GM23338 (cell line): ENCODE measurements at regions not wholly inside any gene's neighbourhood (a gene's known extent, or its start where the extent isn't known, plus 50 kb on each side); places are given as distances from the start of the nearest gene placed in this dataset.

Experiments used
- CREB1 ChIP-seq: fragments of 250-450 bp; sonication (Bioruptor Pico); IDR thresholded peaks from 2 replicates; pipeline ENCODE4 v1.5.0; 2020; ENCODE audit warnings: low read depth, mild to moderate bottlenecking, moderate library complexity
- CTCF ChIP-seq, 2 experiments: fragments of 200-600 bp in 1 of 2; sonication (generic) in 1 of 2; conservative IDR thresholded peaks; 2 replicates each; pipeline versions ENCODE4 v1.5.1 to v1.6.1; 2016 to 2017; ENCODE audit warnings: antibody characterized with exemption in 2 of 2, low read depth in 2 of 2, mild to moderate bottlenecking in 2 of 2, moderate library complexity in 1 of 2
- ETS1 ChIP-seq: IDR thresholded peaks from 2 replicates; pipeline ENCODE4 v1.6.1; 2016; ENCODE audit warnings: antibody characterized with exemption
- EZH2 ChIP-seq: fragments of 200-600 bp; sonication (generic); IDR thresholded peaks from one replicate; pipeline ENCODE4 v1.8.0; 2017; ENCODE audit warnings: antibody characterized with exemption, mild to moderate bottlenecking, low read depth; ENCODE audit not compliant: unreplicated experiment
- EZH2phosphoT487 ChIP-seq: fragments of 200-600 bp; sonication (generic); IDR thresholded peaks from one replicate; pipeline ENCODE4 v1.8.1; 2018; ENCODE audit warnings: antibody characterized with exemption; ENCODE audit not compliant: unreplicated experiment
- NANOG ChIP-seq: IDR thresholded peaks from 2 replicates; pipeline ENCODE4 v1.6.1; 2016; ENCODE audit warnings: antibody characterized with exemption, borderline replicate concordance
- POLR2AphosphoS5 ChIP-seq: IDR thresholded peaks from 2 replicates; pipeline ENCODE4 v1.6.1; 2016; ENCODE audit warnings: antibody characterized with exemption, low read depth
- REST ChIP-seq: IDR thresholded peaks from one replicate; pipeline ENCODE4 v1.6.1; 2018; ENCODE audit warnings: antibody characterized with exemption; ENCODE audit not compliant: unreplicated experiment
- ZNF114 ChIP-seq: fragments of 250-450 bp; sonication (Bioruptor Pico); IDR thresholded peaks from 2 replicates; pipeline ENCODE4 v1.5.0; 2020; ENCODE audit warnings: mild to moderate bottlenecking, moderate library complexity
- ZNF331 ChIP-seq: fragments of 250-450 bp; sonication (Bioruptor Pico); IDR thresholded peaks from 2 replicates; pipeline ENCODE4 v1.5.0; 2020; ENCODE audit warnings: low read depth, mild to moderate bottlenecking, moderate library complexity
- ZNF462 ChIP-seq: fragments of 250-450 bp; sonication (Bioruptor Pico); IDR thresholded peaks from 2 replicates; pipeline ENCODE4 v1.5.0; 2020; ENCODE audit warnings: mild to moderate bottlenecking, moderate library complexity

GRCh38 chr2:129798626-129799025 is 180.8 kb upstream of the RAB6C start:
- TF ChIP-seq CTCF (conservative IDR thresholded peaks at IDR 0.05; ENCODE audit: low read depth in 2 of 2): no peak
- TF ChIP-seq EZH2: no peak
- no peak for TF ChIP-seq ZNF331
- TF ChIP-seq POLR2AphosphoS5: no peak
- no peak for TF ChIP-seq ETS1
- TF ChIP-seq EZH2phosphoT487: no peak
- TF ChIP-seq CREB1 (CRISPR knock-in tag): no peak
- TF ChIP-seq REST: no peak
- no peak for TF ChIP-seq ZNF114 (CRISPR knock-in tag)
- no peak for TF ChIP-seq NANOG
- no peak for TF ChIP-seq ZNF462
